WI38 (cell line): ENCODE measurements at regions not wholly inside any gene's neighbourhood (a gene's known extent, or its start where the extent isn't known, plus 50 kb on each side); places are given as distances from the start of the nearest gene placed in this dataset.

Experiments
- H3K4me3 ChIP-seq: 2 replicates; pipeline ENCODE4 v1.5.1; 2011; ENCODE audit warnings: low read depth, mild to moderate bottlenecking, control low read depth, low read length
- CTCF ChIP-seq: IDR thresholded peaks from 2 replicates; pipeline ENCODE4 v1.5.1; 2012; ENCODE audit warnings: low read depth, mild to moderate bottlenecking, control low read depth, low read length

- no peak for TF ChIP-seq CTCF
- no peak overlapping the region for H3K4me3 ChIP-seq
Observed at GRCh38 chr5:107783551-107783950, 112.8 kb upstream of the EFNA5 start.

- TF ChIP-seq CTCF, result no peak
- H3K4me3 ChIP-seq, result no peak overlapping the region
Observed at GRCh38 chr5:107782561-107783169, 111.9 kb upstream of the EFNA5 start.

- no peak for TF ChIP-seq CTCF
- H3K4me3 ChIP-seq, result no peak overlapping the region
Observed at GRCh38 chr5:107781451-107781850, 110.7 kb upstream of the EFNA5 start.

GRCh38 chr5:107779437-107779836, 108.7 kb upstream of the EFNA5 start:
- no peak for TF ChIP-seq CTCF
- no peak overlapping the region for H3K4me3 ChIP-seq

GRCh38 chr5:107778647-107779046, 107.9 kb upstream of the EFNA5 start:
- no peak overlapping the region for H3K4me3 ChIP-seq
- no peak for TF ChIP-seq CTCF

GRCh38 chr5:107776922-107777740, 106.4 kb upstream of the EFNA5 start:
- no peak overlapping the region for H3K4me3 ChIP-seq
- no peak for TF ChIP-seq CTCF

GRCh38 chr5:107776506-107776905, 105.8 kb upstream of the EFNA5 start:
- TF ChIP-seq CTCF, result no peak
- H3K4me3 ChIP-seq, result no peak overlapping the region
